ENCODE measurements at regions not wholly inside any gene's neighbourhood (a gene's known extent, or its start where the extent isn't known, plus 50 kb on each side); places are given as distances from the start of the nearest gene placed in this dataset.

GRCh38 chr12:74415633-74416032 lies 122.0 kb upstream of the ATXN7L3B start:
- Histone ChIP-seq H3K36me3 (ENCODE audit: control insufficient read depth, insufficient read depth, low read length) (no peaks in the 10 kb centered on the region), H3K4me3 (ENCODE audit: low read depth, low read length) (no peak overlapping the region), H3K27me3 (ENCODE audit: control insufficient read depth, insufficient read depth, low read length) (no peaks in the 10 kb centered on the region)
- peak; percentile 73 for TF ChIP-seq CTCF (IDR thresholded peaks at IDR 0.05; ENCODE audit: insufficient read depth, low read length, poor library complexity, severe bottlenecking)
- no peak for DNase-seq (ENCODE audit: low read depth)

DNA sequence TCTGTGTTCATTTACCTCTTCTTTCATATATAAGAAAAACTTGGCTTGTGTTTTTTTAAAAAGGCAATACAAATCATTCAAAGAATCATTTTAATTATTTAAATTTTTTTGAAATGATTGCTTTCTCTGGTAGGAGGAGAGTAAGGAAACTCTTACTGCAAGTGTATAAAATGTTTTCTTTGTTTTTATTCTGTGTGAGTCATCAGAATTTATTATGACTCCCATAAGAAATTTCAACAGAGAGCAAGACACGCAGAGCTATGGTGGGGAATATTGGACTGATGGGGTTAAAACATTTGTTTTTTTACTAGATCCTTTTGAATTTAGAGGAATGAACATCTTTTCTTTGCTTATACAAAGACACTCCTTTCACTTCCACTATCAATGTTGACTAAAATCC lies 119.1 kb upstream of the ATXN7L3B start:
- Histone ChIP-seq H3K36me3 (ENCODE audit: control insufficient read depth, insufficient read depth, low read length) (no peaks in the 10 kb centered on the region), H3K27me3 (ENCODE audit: control insufficient read depth, insufficient read depth, low read length) (no peaks in the 10 kb centered on the region), H3K4me3 (ENCODE audit: low read depth, low read length) (no peak overlapping the region)
- DNase-seq (ENCODE audit: low read depth), result no peak
- TF ChIP-seq CTCF (IDR thresholded peaks at IDR 0.05; ENCODE audit: insufficient read depth, low read length, poor library complexity, severe bottlenecking), result no peak

GRCh38 chr12:74424778-74425177 lies 112.9 kb upstream of the ATXN7L3B start:
- Histone ChIP-seq H3K4me3 (ENCODE audit: low read depth, low read length) (no peak overlapping the region), H3K27me3 (ENCODE audit: control insufficient read depth, insufficient read depth, low read length) (no peaks in the 10 kb centered on the region), H3K36me3 (ENCODE audit: control insufficient read depth, insufficient read depth, low read length) (no peaks in the 10 kb centered on the region)
- no peak for TF ChIP-seq CTCF (IDR thresholded peaks at IDR 0.05; ENCODE audit: insufficient read depth, low read length, poor library complexity, severe bottlenecking)
- no peak for DNase-seq (ENCODE audit: low read depth)

GRCh38 chr12:74426091-74426490 lies 111.5 kb upstream of the ATXN7L3B start:
- H3K27me3 ChIP-seq (ENCODE audit: control insufficient read depth, insufficient read depth, low read length), result no peaks in the 10 kb centered on the region
- no peak overlapping the region for H3K4me3 ChIP-seq (ENCODE audit: low read depth, low read length)
- TF ChIP-seq CTCF (IDR thresholded peaks at IDR 0.05; ENCODE audit: insufficient read depth, low read length, poor library complexity, severe bottlenecking), result no peak
- no peaks in the 10 kb centered on the region for H3K36me3 ChIP-seq (ENCODE audit: control insufficient read depth, insufficient read depth, low read length)
- DNase-seq (ENCODE audit: low read depth), result no peak

- DNase-seq (ENCODE audit: low read depth), result no peak
- Histone ChIP-seq H3K36me3 (ENCODE audit: control insufficient read depth, insufficient read depth, low read length) (no peaks in the 10 kb centered on the region), H3K27me3 (ENCODE audit: control insufficient read depth, insufficient read depth, low read length) (no peaks in the 10 kb centered on the region), H3K4me3 (ENCODE audit: low read depth, low read length) (no peak overlapping the region)
- TF ChIP-seq CTCF (IDR thresholded peaks at IDR 0.05; ENCODE audit: insufficient read depth, low read length, poor library complexity, severe bottlenecking), result no peak
These were observed 108.1 kb upstream of the ATXN7L3B start for GRCh38 chr12:74429535-74429934.

DNA sequence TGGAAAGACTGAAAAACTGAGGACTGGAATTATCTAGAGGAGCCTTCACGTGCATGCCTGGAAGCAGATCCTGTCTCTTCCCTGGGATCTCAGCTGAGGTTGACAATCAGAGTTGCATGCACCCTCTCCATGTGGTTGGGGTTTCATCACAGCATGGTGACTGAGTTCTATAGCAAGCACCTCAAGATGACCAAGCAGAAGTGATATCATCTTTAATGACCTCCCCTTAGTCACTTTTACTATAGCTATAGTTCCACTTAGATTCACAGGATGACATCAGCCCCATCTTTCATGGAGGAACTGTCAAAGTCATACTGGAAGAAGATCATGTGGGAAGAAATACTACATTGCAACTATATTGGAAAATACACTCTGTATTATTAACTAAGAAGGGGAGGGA lies 105.8 kb upstream of the ATXN7L3B start:
- no peak overlapping the region for H3K4me3 ChIP-seq (ENCODE audit: low read depth, low read length)
- H3K27me3 ChIP-seq (ENCODE audit: control insufficient read depth, insufficient read depth, low read length), result no peaks in the 10 kb centered on the region
- TF ChIP-seq CTCF (IDR thresholded peaks at IDR 0.05; ENCODE audit: insufficient read depth, low read length, poor library complexity, severe bottlenecking), result no peak
- no peaks in the 10 kb centered on the region for H3K36me3 ChIP-seq (ENCODE audit: control insufficient read depth, insufficient read depth, low read length)
- DNase-seq (ENCODE audit: low read depth), result no peak

All from kidney epithelial cell (primary cell).